ENCODE measurements at regions not wholly inside any gene's neighbourhood (a gene's known extent, or its start where the extent isn't known, plus 50 kb on each side); places are given as distances from the start of the nearest gene placed in this dataset.

DNA sequence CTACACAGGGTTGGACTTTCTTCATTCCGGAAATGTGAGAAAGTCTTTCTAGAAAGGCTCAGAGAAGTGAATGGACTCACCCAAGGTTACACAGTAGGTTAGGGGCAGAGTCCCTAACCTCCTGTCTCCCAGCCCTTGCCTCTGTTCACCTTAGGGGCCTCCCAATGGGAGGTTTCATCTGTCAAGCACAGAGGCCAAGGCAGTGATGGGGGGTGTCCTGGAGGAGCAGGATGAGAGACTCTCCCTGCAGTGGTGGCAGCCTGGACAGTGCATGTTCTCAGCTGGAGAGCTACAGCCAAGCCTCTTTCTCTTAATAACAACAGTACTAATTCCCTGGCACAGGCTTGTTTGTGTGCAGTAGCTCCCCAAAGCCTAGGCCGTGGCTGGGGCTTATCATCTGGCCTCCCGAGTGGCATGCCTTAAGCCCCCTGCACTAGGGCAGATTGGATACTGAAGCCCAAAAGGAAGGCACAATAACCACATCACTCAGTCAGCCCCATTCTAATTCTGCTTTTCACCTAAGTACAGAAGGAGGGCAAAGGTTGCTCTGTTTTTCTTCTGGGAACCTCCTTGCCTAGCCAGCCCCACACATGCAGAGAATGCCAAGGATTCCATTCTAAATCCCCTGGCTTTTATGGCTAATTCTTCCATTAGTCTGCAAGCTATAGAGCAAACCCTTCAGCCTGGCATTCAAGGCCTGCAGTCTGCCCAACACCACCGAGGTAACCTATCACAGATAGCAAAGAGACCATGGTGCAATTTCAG lies 50.2 kb upstream of the XPA start:
- DNase-seq (ENCODE audit: low read depth): peak; percentile 65

DNA sequence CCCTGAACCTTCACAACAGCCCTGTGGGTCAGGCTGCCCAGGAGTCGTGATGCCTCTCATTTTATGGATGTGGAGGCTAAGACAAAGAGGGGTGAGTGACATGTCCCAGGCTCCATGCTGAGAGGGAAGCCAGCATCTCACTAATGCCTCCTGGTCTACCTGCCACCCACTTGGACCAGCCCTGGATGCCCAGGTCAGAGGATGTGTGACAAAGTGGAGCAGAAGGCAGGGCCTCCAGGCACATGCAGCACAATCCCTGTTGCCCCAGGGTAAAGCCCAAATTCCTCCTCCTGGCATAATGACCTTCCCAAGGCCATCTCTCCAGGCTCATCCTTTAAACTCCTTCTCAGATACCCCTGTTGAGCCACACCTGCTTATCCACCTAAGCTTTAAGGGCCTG lies 51.4 kb upstream of the XPA start:
- no peak for DNase-seq (ENCODE audit: low read depth)

DNA sequence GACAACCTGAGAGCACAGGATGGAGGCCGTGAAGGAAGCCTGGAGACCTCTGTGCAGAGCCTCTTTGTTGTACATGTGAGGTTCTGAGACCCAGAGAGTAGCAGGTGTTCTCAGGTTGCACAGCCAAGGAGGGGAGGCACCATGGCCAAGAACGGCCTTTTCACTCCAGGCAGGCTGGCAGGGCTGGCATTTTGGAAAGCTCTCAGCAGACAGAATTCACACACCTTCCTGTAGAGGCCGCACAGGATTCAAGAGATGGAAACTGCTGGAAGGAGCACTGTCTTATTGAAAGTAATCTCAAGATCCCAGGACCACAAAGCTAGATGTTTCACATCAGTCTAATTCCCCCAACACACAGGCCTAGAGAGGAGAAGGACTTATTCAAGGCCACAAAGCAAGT lies 52.8 kb upstream of the XPA start:
- DNase-seq (ENCODE audit: low read depth): no peak

DNA sequence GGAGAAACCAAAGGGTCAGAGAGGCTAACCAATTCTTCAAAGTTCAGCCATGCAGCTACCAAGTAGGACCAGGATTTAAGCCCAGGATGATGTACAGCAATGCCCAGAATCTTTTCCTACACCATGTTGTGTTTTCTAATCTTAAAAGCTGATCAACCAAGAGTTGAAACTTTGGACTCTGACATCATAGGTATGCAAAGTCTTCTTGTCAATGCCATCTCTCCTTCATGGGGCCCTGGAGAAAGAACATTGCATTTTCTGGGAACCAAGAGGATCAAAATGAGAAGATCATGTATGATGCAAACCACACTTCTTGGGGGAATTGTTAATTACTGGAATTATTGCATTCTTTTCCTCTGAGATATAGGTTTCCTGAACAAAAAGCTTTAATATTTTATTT lies 54.4 kb upstream of the XPA start:
- DNase-seq (ENCODE audit: low read depth): no peak

DNA sequence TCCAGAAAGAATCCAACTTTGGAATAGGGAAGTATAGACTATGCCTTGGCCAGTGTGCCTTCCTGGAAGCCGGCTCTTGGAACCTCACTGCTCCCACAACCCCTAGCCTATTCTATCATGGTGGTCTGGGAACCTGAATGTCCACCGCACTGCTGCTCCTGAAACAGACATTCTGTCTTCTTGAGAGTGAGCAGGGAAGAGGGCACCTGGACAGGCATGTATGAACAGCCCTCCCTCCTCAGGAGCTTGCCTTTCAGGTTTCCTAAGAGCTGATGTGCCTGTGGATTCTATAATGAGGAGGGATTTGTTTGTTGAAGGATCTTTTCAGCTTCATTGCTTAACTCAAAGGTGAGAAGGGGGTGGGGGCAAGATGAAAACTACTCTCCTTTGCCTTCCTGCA lies 55.1 kb upstream of the XPA start:
- DNase-seq (ENCODE audit: low read depth): no peak

DNA sequence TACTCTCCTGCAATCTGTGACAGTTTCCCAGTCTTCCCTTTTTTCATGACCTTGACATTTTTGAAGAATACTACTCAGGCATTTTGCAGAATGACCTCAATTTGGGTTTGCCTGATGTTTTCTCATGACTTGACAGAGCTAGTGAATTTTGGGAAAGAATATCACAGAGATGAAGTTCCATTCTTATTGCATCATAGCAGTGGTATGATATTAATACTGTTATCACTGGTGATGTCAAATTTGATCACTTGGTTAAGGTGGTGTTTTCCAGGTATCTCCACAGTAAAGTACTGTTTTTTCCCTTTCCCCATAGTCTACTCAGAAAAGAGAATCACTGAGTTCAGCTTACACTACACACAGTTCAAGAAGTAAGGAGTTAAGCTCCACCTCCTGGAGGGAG lies 56.2 kb upstream of the XPA start:
- DNase-seq (ENCODE audit: low read depth): no peak

DNA sequence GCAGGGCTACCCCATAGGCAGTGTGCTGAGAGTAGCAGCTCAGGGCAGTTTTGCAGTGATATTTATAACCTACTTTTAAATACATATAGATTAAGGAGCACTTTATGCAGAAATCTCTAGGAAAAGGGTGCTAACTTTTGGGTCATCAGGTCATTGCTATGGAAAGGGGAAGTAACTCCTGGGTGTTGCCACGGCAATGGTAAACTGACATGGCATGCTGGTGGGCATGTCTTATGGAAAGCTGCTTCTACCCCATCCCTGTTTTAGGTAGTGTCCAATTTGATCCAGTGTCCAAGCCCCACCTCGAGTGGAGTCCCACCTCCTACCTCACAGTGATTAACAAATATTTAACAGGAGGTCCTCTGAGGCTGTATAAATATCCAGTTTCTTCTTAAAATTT lies 56.8 kb upstream of the XPA start:
- DNase-seq (ENCODE audit: low read depth): no peak

DNA sequence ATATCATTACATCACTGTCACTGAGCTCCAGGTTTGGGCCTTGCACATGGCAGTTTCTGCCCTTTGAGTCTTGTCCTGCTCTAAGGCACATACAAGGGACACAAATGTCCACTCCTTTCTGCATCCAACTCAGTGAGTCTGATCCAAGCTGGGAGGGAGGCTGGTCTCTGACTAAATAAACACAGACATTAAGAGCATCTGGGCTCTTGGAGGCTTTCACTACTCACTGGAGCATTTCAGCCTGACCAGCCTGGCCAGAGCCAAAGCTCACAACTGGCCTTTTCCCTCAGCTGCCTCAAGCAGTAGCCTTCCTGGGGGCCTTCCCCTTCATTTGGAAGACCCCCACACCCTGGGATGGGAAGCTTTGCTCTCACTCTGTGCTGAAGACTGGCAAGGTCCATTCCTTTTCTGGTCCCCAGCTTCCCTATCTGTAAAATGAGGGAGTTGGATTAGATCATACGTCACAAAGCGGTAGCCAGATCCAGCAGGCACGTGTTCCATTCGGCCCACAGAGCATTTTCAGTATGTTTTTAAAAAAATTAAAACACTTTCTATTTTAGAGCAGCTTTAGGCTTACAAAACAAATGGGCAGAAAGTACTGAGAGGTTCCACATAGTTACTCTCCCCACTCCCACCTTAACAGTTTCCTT lies 58.6 kb upstream of the XPA start:
- no peak for DNase-seq (ENCODE audit: low read depth)

DNA sequence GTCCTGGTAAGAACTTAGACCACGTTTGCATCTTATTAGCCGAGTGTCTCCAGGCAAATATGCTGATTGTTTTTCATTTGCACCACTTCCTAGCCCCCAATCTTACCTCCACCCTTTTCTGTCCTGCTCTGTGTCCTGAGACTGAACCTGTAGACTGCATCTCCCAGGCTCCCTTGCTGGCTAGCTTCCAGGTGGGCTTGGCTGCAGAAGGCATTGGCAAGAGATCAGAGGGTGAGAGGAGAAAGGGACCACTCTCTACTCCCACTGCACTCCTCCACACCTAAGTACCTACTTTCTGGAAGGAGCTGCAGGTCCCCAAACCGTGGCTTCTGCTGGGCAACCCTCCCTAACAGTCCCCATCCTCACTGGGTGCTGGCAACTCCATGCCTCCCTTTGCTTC lies 59.9 kb upstream of the XPA start:
- no peak for DNase-seq (ENCODE audit: low read depth)

DNA sequence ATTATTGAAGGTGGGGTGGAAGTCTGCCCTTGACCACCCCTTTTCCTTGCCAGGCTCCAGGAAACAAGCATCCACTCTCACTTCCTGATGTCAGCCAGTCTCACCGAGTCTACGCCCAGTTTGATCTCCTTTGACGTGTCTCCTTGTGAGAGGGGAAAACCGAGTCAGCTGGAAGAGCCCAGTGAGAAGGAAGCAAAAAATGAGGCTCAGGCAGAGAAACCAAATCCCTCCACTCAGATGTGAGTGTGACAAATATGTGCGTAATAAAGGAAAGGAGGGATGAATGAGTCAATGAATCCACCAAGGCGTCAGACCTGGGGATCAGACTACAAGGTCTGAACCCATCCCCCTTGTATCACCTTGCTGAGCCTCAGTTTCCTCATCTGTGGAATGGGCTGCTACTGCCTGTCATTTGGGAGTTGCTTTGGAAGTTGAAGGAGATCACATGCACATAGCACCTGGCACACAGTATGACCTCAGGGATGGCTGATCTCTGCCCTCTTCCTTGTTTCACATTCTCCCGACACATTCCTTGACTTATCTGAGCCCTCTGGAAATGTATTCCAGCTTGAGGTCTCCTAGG lies 61.3 kb upstream of the XPA start:
- no peak for DNase-seq (ENCODE audit: low read depth)

DNA sequence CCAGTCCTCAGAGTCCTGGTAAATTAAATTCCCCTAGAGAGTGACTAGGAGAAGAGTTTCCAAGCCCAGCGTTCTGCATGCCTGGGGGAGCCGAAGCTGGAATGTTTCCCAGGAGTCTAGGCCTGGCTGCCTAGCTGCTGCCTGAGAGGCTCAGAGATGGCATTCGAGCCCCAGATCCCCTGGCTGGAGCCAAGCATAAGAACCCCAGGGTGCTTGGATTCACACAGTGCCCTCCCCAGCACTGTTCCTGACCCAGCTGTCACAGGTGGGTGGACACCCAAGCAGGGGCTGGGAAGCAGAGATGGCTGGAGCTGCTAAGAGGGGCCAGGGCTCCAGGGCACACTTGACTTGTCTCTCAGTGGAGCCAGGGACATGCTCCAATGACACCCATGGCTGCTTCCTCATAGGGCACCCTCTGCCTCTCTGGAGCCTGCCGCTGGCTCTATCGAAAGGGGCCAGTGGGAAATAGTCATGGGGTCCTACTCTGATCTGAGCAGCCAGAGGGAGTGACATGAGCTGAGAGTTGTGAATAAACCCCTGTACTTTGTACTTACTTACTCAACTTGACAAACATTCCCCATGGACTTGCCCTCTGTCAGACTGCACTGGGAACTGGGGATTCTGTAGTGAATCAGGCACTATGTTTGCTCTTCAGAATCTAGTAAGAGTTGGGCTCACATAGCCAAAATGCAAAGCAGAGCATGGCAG lies 62.6 kb upstream of the XPA start:
- DNase-seq (ENCODE audit: low read depth): peak; percentile 49

DNA sequence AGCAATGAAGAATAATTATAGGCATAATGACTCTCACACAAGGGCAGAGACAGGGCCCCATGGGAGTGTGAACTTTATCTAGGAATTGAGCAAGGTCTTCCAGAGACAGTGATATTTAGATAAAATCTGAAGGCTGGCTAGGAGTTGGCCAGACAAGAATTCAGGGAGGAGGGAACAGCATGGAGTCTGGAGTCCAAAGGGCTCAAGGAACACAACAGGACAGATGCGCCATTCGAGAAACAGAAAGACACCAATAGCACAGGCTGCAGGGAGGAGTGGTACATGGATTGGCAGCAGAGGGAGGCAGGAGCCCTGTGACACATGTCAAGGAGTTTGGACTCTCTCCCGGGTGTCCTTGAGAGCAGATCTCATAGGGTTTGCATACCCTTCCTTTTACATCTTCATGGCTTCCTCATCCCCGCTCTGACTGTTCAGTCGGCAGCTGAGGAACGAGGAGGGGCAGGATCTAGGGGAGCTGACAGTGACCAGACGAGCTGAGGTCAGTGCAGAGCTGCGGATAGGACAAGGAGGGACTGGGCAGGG lies 64.0 kb upstream of the XPA start:
- DNase-seq (ENCODE audit: low read depth): no peak

DNA sequence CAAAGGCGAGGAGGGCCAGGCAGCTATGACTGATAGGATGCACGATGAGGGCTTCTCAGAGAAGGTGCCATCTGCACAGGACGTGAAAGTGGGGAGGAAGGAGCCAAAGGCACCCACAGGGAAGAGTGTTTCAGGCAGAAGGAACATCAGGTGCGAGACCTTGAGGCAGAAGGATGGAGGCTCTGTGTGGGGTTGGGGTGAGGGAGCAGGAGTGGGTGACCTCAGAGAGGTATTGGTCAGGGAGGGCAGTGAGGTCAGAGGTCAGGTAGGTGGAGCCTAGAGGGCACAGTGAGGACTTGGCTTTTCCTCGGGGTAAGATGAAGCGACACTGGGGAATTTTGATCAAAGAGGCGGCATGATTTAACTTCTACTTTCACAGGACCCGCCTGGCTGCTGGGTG lies 64.7 kb upstream of the XPA start:
- DNase-seq (ENCODE audit: low read depth): no peak

DNA sequence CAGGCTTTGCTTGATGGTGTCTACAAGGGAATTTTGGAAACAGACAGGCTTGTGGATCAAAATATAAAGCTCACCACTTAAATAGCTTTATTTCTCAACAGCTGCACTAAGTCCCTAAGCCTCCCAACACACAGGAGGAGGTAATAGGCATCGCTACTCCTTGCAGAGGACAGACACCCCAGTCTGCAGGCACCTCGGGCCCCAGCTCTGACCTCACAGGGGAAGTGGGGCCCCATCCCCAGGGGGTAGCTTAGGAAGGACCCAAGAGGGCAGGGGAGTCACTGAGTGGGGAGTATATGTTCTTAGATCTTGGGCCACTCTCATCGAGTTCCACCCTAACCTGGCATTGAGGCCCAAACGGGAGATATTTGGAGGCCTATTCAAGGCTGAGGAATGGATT lies 66.7 kb upstream of the XPA start:
- no peak for DNase-seq (ENCODE audit: low read depth)

DNA sequence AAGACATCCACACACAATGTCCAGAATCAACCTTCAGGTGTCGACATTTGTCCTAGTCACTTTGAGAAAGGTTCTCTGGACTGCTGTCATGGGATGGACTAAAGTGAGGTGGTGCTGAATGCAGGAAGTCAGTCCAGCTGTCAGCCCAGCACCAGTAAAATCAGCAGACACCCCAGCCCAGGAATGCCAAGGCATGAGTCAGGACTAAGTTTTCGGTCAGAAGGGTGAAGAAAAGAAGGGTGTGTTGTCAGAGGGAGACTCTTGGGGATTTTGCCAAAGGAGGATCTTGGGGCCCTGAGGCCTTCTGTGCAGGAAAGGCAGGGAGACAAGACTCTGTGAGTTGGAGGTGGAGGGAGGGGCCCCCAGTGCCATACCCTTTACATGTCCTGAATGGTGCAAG lies 69.0 kb upstream of the XPA start:
- peak; percentile 94 for DNase-seq (ENCODE audit: low read depth)

DNA sequence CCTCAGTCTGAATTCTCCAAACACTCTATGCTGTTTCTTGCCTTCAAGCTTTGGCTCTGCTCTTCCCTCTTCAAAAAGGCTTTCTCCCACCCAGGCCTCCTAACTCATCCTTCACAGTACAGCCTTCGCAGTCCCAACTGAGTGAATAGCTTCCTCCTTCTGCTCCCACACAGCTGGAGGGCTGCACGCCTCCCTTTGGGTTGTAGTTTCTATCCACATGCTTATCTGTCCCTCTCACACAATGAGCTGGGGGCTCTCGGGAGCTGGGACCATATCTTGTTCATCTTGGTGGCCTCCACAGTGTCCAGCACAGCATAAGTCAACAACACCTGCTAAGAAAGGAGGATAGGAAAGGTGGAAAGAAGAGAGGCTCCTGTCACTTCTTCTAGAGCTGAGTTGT lies 69.5 kb upstream of the XPA start:
- no peak for DNase-seq (ENCODE audit: low read depth)

DNA sequence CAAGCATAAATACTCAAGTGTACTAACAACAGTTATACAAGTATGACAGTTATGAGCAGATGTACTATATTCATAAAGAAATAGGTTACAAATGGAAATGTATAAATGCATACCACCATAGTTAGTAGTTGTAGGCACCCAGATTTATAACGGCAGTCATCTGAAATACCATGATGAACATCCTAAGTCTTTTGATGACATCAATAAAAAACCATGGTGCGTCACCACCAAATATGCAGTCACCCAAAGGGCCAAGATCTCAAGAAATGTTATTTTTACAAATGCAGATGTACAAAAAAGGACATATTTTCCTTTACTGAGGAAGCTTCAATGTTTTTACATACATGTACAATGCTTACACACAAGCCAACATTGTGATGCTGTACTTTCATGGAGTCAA lies 70.8 kb upstream of the XPA start:
- peak; percentile 82 for DNase-seq (ENCODE audit: low read depth)

DNA sequence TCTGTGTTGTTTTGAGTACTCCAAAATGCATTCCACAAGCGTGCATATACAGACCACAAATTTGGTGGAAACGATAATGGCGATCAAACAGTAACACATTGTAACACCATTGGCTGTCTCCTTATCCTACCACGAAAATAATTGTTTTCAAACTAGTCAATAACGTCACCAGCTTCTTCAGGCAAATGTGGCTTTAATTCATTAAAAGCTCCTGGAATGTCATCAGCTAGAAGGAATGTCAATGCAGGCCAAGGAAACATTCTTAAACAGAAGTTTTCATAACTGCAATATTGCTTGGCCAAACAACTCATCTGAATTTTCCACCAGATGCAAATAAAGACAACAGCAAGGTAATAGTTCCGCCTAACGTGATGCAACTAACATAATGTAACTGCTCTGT lies 71.6 kb upstream of the XPA start:
- DNase-seq (ENCODE audit: low read depth): peak; percentile 87

DNA sequence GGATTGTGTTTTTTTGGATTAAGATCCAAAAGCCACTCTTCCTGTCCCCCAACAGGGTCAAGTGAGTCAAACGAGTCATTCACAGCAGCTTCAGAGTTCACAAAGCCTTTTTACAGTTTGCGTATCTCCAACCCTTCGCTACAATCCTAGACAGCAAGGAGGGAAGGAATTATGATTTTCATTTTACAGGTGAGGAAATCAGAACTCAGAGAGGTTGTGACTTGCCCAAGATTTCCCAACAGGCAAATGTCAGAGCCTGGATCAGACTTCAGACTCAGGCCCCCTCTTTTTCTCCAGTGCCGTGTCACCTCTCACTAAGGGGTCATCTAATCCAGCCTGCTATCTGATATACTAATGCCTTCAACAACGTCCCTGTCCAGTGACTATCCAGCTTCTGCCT lies 72.1 kb upstream of the XPA start:
- DNase-seq (ENCODE audit: low read depth): no peak

DNA sequence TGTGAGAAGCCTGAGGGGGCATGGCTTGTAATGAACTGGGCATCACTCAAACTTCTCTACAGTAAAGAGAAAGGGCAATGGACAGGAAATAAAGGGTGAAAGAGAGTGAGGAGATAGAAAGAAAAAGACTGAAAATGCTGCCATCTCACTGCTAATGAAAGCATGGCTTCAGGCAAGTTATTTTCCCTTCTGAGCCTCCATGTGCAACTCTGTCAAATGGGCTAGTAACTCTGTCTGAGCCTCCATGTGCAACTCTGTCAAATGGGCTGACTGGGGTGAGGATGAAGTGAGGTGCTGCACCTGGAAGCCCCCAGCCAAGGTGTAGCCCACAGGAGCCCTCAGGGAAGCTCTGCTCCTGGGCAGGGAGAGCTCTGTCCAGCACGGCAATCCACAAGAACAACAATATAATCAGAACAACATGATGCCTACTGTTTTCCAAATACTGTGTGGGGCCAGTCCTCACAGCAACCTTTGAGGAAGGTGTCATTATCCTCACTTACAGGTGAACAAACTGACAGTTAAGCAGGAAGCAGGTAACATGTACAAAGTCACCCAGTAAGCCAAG lies 73.8 kb upstream of the XPA start:
- no peak for DNase-seq (ENCODE audit: low read depth)

DNA sequence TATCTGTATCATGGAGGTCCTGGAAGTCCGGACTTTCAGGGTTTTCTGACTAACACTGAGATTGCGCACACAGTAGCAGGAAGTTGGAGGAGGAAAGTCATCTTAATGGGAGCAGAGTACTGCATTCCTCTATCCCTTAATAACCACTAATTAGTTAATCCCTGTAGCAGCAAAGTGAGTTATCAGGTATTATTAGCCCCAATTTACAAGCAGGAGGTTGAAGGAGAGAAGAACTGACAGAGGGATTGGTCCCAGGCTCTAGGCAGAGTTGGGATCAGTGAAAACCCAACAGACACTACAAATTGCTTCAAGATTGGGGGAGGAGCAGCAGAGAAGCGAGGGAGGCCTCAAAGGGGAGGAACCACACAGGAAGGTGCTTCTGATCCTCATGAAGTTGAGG lies 74.5 kb upstream of the XPA start:
- DNase-seq (ENCODE audit: low read depth): peak; percentile 24

DNA sequence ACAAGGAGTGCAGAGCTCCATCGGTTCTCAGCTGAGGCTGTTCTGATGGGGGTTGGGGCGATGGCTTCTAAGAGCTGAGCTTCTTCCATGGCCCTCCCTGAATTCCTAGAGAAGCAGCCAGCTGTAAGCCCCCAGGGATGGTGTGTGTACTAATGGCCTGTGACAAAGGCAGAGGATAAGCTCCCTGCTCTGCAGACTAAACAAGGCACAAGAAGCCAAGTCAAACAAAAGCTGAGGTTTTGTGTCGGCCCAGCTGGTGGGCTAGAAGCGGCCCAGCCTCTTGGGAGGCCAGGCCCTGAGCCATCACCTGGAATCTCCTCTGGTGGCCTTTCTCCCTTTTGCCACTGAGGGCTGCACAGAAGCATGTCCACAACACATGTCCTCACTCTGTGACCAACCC lies 75.0 kb upstream of the XPA start:
- DNase-seq (ENCODE audit: low read depth): no peak

DNA sequence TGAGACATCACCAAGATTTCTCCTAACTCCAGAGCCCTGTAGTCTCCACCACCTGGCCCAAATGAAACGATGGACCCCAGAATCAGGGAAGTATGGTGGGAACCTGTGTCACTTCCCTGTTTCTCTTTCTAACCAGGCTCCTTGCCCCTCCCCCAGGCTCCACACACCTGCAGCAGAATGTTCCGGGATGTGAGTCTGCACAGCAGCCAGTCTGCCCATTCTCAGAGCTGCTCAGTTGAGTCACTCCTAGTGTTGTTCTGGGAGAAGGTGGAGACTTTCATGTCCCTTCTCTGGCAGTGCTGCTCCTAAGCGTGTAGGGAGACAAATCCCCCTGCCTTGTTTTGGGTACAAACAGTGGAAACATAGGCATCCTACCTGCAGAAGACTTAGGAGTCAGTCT lies 76.0 kb upstream of the XPA start:
- no peak for DNase-seq (ENCODE audit: low read depth)

All from EH (cell line).